Right atrium auricular region (tissue), 2 donors: ENCODE measurements at regions not wholly inside any gene's neighbourhood (a gene's known extent, or its start where the extent isn't known, plus 50 kb on each side); places are given as distances from the start of the nearest gene placed in this dataset.

Experiments used
- DNase-seq: peaks from one replicate; pipeline ENCODE4 v3.0.0-alpha.2; 2019; ENCODE audit warnings: low spot score
- H3K27ac ChIP-seq, 2 donors: fragments of 200-600 bp; sonication (generic); 1 replicate in 1 of 2; 2 replicates in 1 of 2; pipeline ENCODE4 v1.5.1; 2016 to 2019
- H3K27me3 ChIP-seq, 2 donors: fragments of 200-600 bp; sonication (generic); one replicate each; pipeline versions ENCODE4 v1.5.1 to v1.6.0; 2017 to 2019
- H3K36me3 ChIP-seq: fragments of 200-600 bp; sonication (generic); one replicate; pipeline ENCODE4 v1.5.1; 2016
- H3K4me1 ChIP-seq, 2 donors: fragments of 200-600 bp; sonication (generic); one replicate each; pipeline versions ENCODE4 v1.5.1 to v1.6.0; 2017 to 2019
- H3K4me3 ChIP-seq, 2 donors: fragments of 200-600 bp; sonication (generic); 1 replicate in 1 of 2; 2 replicates in 1 of 2; pipeline ENCODE4 v1.5.1; 2017 to 2019; ENCODE audit warnings: mild to moderate bottlenecking in 1 of 2, moderate library complexity in 1 of 2
- H3K9me3 ChIP-seq, 2 donors: fragments of 200-600 bp; sonication (generic); one replicate each; pipeline ENCODE4 v1.5.1; 2019
- TF ChIP-seq, protein P1 (sequence below), 2 donors: fragments of 200-600 bp; sonication (generic); IDR thresholded peaks; one replicate each; pipeline ENCODE4 v1.5.1; 2019; ENCODE audit warnings: antibody characterized with exemption in 2 of 2

DNA sequence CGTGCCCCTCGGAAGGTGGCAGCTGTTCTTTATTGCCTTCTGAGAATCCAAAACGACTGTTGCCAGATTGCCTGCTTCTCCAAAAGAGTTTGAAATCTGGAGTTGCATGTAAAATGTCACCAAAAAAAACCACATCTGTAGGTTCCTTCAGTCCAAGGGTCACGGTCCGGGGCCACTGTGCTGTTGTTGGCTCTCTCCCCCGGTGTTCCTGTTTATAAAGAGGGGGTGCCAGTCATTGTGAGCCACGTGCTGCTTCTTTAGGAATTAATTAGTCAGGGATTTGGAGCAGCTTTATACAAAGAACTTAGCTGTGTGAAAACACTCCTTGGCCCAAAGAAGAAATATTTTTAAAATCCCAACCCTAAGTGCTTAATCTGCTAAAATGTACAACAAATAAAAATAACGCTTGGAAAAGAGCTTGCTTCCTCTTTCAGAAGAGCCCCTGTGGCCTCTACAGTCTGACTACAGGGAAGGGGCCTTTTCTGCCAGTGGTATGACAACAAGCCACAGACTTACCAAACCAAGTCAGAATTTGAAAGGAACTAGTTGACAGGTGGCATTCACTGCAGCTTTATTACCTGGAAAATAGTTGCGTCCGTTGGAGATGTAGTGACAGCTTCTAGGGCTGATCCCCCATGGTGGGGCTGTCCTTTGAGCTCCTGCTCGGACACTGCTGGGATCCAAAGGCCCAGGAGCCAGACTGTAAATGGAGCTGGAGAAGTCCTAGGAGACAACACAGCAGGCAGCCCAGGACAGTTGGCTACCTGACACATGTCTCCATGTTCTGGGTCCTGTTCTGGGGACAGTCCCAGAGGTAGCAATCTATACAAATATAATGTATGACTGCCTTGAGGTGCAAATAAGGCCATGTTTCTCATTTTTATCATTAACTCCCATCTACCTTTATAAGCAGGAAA is 84.5 kb upstream of the SLC1A4 start:
- H3K27ac ChIP-seq, result no peak overlapping the region
- no peak for DNase-seq

DNA sequence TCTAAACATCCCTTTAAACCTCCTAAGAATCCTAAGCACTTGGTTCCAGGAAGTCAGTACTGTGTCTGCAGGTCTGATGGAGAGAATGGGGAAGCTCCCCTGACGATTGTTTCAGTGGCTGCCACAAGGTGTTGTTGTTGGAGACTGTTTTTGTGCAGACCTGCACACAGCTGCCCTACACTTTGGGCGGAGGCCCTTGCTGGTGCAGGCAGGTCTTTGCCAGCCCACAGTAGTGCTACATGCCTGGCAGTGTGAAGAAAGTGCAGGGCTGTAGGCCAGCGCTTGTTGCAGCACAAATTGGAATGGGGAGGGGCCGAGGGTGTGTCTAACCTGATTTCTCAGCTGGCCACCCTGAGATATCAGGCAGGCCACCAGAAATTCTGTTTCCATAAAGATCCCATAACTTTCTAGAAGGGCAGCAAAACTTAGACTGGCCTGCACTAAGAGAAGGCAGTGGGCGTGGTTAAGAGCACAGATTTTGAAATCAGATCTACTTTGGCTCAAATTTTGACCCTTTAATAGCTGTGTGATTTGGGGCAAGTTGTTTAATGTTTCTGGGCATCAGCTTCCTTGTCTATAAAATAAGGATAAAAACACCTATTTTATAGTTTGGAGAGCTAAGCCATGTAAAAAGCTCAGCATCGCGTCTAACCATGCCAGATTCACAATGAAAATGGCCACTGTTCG is 83.7 kb upstream of the SLC1A4 start:
- DNase-seq, result no peak
- Histone ChIP-seq H3K27ac (no peak overlapping the region), H3K36me3 (no peaks in the 10 kb centered on the region), H3K4me1 (no peaks in the 10 kb centered on the region), H3K9me3 (no peaks in the 10 kb centered on the region), H3K4me3 (no peak overlapping the region), H3K27me3 (no peaks in the 10 kb centered on the region)
- TF ChIP-seq, protein P1, sequence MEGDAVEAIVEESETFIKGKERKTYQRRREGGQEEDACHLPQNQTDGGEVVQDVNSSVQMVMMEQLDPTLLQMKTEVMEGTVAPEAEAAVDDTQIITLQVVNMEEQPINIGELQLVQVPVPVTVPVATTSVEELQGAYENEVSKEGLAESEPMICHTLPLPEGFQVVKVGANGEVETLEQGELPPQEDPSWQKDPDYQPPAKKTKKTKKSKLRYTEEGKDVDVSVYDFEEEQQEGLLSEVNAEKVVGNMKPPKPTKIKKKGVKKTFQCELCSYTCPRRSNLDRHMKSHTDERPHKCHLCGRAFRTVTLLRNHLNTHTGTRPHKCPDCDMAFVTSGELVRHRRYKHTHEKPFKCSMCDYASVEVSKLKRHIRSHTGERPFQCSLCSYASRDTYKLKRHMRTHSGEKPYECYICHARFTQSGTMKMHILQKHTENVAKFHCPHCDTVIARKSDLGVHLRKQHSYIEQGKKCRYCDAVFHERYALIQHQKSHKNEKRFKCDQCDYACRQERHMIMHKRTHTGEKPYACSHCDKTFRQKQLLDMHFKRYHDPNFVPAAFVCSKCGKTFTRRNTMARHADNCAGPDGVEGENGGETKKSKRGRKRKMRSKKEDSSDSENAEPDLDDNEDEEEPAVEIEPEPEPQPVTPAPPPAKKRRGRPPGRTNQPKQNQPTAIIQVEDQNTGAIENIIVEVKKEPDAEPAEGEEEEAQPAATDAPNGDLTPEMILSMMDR (IDR thresholded peaks at IDR 0.05), result no peak

More for the DNA sequence above, 84.5 kb upstream of the SLC1A4 start:
- Histone ChIP-seq H3K36me3 (no peaks in the 10 kb centered on the region), H3K4me1 (no peaks in the 10 kb centered on the region), H3K27me3 (no peaks in the 10 kb centered on the region), H3K9me3 (no peaks in the 10 kb centered on the region), H3K4me3 (no peak overlapping the region)
- TF ChIP-seq, protein P1 (IDR thresholded peaks at IDR 0.05), result no peak

DNA sequence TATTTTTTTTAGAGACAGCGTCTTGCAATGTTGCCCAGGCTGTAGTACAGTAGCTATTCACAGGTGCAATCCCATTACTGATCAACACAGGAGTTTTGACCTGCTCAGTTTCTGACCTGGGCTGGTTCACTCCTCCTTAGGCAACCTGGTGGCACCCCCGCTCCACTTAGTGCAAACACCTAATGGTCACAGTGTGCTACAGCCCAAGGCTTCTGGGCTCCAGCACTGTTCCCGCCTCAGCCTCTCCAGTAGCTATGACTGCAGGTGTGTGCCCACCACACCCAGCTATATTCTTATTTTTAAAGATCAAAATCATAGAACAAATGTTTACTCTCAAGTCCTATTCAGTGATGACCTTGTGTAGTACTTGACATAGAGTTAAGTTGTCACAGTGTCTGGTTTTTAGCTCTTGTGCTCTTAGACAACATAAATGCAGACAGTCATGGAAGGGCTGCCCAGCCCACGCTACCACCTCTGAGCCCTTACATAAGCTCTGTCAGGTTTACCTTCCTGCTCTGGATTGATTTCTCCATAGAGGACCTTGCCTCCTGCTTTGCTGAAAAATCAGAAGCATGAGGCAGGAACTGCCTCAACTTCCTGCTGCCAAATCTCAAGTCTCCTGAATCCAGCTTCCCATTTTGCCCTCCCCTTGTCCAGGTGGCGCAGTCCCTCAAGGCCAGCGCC is 82.2 kb upstream of the SLC1A4 start:
- H3K4me1 ChIP-seq, result no peaks in the 10 kb centered on the region
- no peaks in the 10 kb centered on the region for H3K27me3 ChIP-seq
- no peaks in the 10 kb centered on the region for H3K36me3 ChIP-seq
- no peak overlapping the region for H3K27ac ChIP-seq
- no peak overlapping the region for H3K4me3 ChIP-seq
- H3K9me3 ChIP-seq, result no peaks in the 10 kb centered on the region
- DNase-seq, result no peak
- TF ChIP-seq, protein P1 (IDR thresholded peaks at IDR 0.05), result no peak

DNA sequence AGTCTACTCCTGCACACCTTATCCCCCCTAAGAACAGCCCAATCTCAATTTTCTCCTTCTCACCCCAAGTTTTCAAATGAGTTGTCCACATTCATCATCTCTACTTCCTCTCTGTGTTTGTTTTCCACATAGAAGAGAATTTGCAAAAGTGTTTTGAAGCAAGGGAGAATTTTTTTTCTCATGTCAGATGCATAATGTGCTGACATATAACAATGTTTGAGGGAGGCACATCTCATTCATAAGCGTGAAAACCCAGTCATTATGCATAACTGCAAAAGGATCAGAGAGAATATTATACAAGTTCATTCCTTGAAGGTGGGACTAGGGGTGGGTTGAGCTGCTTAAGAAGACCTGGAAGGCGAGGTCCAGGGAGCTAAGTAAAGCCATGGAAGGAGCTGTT is 80.8 kb upstream of the SLC1A4 start:
- H3K36me3 ChIP-seq, result no peaks in the 10 kb centered on the region
- H3K9me3 ChIP-seq, result no peaks in the 10 kb centered on the region
- no peaks in the 10 kb centered on the region for H3K27me3 ChIP-seq
- TF ChIP-seq, protein P1 (IDR thresholded peaks at IDR 0.05), result no peak
- no peaks in the 10 kb centered on the region for H3K4me1 ChIP-seq
- no peak overlapping the region for H3K4me3 ChIP-seq
- no peak for DNase-seq
- H3K27ac ChIP-seq, result no peak overlapping the region

DNA sequence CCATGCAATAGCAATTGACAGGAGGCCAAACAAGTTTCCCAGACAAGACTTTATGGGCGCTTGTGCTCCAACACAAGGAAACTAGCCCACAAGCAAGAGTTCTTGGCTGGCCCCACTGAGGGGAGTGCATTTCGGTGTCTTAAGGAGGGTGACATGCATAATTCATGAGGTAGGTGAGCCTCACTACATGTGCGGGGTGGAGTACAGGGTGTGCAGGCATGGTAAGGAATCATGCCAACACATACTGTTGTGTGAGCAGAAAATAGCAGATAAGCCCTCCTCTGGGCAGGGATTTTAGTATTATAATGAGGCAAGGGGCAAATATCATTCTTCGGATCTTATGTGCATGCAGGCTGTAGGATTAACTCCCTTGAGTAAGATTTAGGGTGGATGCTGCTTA is 78.7 kb upstream of the SLC1A4 start:
- Histone ChIP-seq H3K9me3 (no peaks in the 10 kb centered on the region), H3K4me1 (no peaks in the 10 kb centered on the region), H3K36me3 (no peaks in the 10 kb centered on the region), H3K27me3 (no peaks in the 10 kb centered on the region), H3K4me3 (no peak overlapping the region), H3K27ac (no peak overlapping the region)
- no peak for DNase-seq
- TF ChIP-seq, protein P1 (IDR thresholded peaks at IDR 0.05), result no peak
